ENCODE measurements at regions not wholly inside any gene's neighbourhood (a gene's known extent, or its start where the extent isn't known, plus 50 kb on each side); places are given as distances from the start of the nearest gene placed in this dataset.

- Histone ChIP-seq H3K27ac (no peak overlapping the region), H3K4me3 (no peak overlapping the region)
- DNase-seq (ENCODE audit: low spot score) = no peak
- TF ChIP-seq CTCF (IDR thresholded peaks at IDR 0.05) = no peak
Measured at GRCh38 chr1:208615371-208615770, 371.2 kb upstream of the PLXNA2 start.

GRCh38 chr1:208616776-208617175 is 372.6 kb upstream of the PLXNA2 start:
- H3K27ac ChIP-seq = no peak overlapping the region
- TF ChIP-seq CTCF (IDR thresholded peaks at IDR 0.05) = no peak
- DNase-seq (ENCODE audit: low spot score) = no peak
- no peak overlapping the region for H3K4me3 ChIP-seq

- TF ChIP-seq CTCF (IDR thresholded peaks at IDR 0.05) = no peak
- Histone ChIP-seq H3K27ac (no peak overlapping the region), H3K4me3 (no peak overlapping the region)
- DNase-seq (ENCODE audit: low spot score) = no peak
Measured at GRCh38 chr1:208628022-208628914, 384.1 kb upstream of the PLXNA2 start.

GRCh38 chr1:208631092-208631491 is 386.9 kb upstream of the PLXNA2 start:
- Histone ChIP-seq H3K27ac (no peak overlapping the region), H3K4me3 (no peak overlapping the region)
- TF ChIP-seq CTCF (IDR thresholded peaks at IDR 0.05) = no peak
- DNase-seq (ENCODE audit: low spot score) = no peak

- H3K27ac ChIP-seq = no peak overlapping the region
- DNase-seq (ENCODE audit: low spot score) = no peak
- H3K4me3 ChIP-seq = no peak overlapping the region
- no peak for TF ChIP-seq CTCF (IDR thresholded peaks at IDR 0.05)
Measured at GRCh38 chr1:208631506-208631905, 387.3 kb upstream of the PLXNA2 start.

- TF ChIP-seq CTCF (IDR thresholded peaks at IDR 0.05) = no peak
- DNase-seq (ENCODE audit: low spot score) = no peak
- Histone ChIP-seq H3K4me3 (no peak overlapping the region), H3K27ac (no peak overlapping the region)
Measured at GRCh38 chr1:208634346-208635140, 390.4 kb upstream of the PLXNA2 start.
